IMR-90 (cell line): ENCODE measurements at regions not wholly inside any gene's neighbourhood (a gene's known extent, or its start where the extent isn't known, plus 50 kb on each side); places are given as distances from the start of the nearest gene placed in this dataset.

Experiments
- MAFK ChIP-seq: IDR thresholded peaks from 2 replicates; pipeline ENCODE4 v1.6.1; 2012; ENCODE audit warnings: low read depth, low read length, improper control_type of control experiment
- MXI1 ChIP-seq: IDR thresholded peaks from 2 replicates; pipeline ENCODE4 v1.6.1; 2012; ENCODE audit warnings: low read depth, mild to moderate bottlenecking, low read length, moderate library complexity, borderline replicate concordance
- POLR2A ChIP-seq: IDR thresholded peaks from 2 replicates; pipeline ENCODE4 v1.6.1; 2012; ENCODE audit warnings: mild to moderate bottlenecking, low read depth, low read length
- RAD21 ChIP-seq: IDR thresholded peaks from 2 replicates; pipeline ENCODE4 v1.6.1; 2012; ENCODE audit warnings: low read length, improper control_type of control experiment
- SMC3 ChIP-seq: fragments of 150-350 bp; IDR thresholded peaks from 2 replicates; pipeline ENCODE4 v1.6.1; 2016; ENCODE audit warnings: low read depth, mild to moderate bottlenecking, antibody characterized with exemption, low read length, moderate library complexity
- TF ChIP-seq, protein P1 (sequence below): conservative IDR thresholded peaks from 2 replicates; pipeline ENCODE4 v1.5.1; 2012; ENCODE audit warnings: mild to moderate bottlenecking, low read depth, low read length, improper control_type of control experiment
- TF ChIP-seq, protein P2 (sequence below): fragments of 150-350 bp; IDR thresholded peaks from 2 replicates; pipeline ENCODE4 v1.6.1; 2017; ENCODE audit warnings: mild to moderate bottlenecking, antibody characterized with exemption, low read length, low read depth

DNA sequence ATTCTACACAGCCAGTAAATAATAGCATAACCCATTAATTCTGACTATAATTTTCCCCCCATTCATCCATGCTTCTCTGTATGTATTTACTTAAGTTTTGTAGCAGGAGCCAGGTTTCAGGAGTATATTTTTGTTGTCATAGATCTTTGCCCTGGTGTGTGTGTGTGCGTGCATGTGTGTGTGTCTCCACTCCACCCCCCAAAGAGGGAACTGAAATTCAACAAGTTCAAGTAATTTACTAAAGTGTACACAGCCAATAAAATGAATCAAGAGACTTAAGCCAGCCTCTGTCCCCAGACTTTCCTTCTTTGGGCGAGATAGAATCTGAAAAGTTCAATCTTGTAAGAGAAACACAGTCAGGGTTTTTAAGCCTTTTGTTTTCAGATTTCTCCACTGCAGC lies 792.0 kb downstream of the MED13L start:
- TF ChIP-seq, protein P1, sequence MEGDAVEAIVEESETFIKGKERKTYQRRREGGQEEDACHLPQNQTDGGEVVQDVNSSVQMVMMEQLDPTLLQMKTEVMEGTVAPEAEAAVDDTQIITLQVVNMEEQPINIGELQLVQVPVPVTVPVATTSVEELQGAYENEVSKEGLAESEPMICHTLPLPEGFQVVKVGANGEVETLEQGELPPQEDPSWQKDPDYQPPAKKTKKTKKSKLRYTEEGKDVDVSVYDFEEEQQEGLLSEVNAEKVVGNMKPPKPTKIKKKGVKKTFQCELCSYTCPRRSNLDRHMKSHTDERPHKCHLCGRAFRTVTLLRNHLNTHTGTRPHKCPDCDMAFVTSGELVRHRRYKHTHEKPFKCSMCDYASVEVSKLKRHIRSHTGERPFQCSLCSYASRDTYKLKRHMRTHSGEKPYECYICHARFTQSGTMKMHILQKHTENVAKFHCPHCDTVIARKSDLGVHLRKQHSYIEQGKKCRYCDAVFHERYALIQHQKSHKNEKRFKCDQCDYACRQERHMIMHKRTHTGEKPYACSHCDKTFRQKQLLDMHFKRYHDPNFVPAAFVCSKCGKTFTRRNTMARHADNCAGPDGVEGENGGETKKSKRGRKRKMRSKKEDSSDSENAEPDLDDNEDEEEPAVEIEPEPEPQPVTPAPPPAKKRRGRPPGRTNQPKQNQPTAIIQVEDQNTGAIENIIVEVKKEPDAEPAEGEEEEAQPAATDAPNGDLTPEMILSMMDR = no peak
- TF ChIP-seq POLR2A (no peak), SMC3 (no peak), MAFK (no peak), RAD21 (no peak), MXI1 (no peak)
- TF ChIP-seq, protein P2, sequence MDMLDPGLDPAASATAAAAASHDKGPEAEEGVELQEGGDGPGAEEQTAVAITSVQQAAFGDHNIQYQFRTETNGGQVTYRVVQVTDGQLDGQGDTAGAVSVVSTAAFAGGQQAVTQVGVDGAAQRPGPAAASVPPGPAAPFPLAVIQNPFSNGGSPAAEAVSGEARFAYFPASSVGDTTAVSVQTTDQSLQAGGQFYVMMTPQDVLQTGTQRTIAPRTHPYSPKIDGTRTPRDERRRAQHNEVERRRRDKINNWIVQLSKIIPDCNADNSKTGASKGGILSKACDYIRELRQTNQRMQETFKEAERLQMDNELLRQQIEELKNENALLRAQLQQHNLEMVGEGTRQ = no peak
